Duodenal mucosa (tissue), 2 donors: ENCODE measurements at regions not wholly inside any gene's neighbourhood (a gene's known extent, or its start where the extent isn't known, plus 50 kb on each side); places are given as distances from the start of the nearest gene placed in this dataset.
"Not testable (repeated sequence)": the region's sequence is repeated elsewhere in the genome, so short reads cannot be mapped to it uniquely, and the experiment has no call there.

Experiments
- H3K27ac ChIP-seq: one replicate; pipeline ENCODE4 v1.7.0; 2013; ENCODE audit warnings: low read depth, low read length
- H3K27me3 ChIP-seq, 2 donors: one replicate each; pipeline ENCODE4 v1.7.0; 2013; ENCODE audit warnings: low read length in 2 of 2, control low read depth in 1 of 2; ENCODE audit not compliant: insufficient read depth in 2 of 2, control insufficient read depth in 1 of 2
- H3K36me3 ChIP-seq, 2 donors: one replicate each; pipeline ENCODE4 v1.7.0; 2013; ENCODE audit warnings: low read length in 2 of 2, control low read depth in 1 of 2; ENCODE audit not compliant: insufficient read depth in 2 of 2, control insufficient read depth in 1 of 2
- H3K4me1 ChIP-seq, 2 donors: one replicate each; pipeline ENCODE4 v1.7.0; 2013; ENCODE audit warnings: low read length in 2 of 2, control low read depth in 1 of 2; ENCODE audit not compliant: insufficient read depth in 2 of 2, control insufficient read depth in 1 of 2
- H3K4me3 ChIP-seq, 2 donors: one replicate each; pipeline ENCODE4 v1.7.0; 2013; ENCODE audit warnings: low read length in 2 of 2, low read depth in 1 of 2
- H3K9ac ChIP-seq, 2 donors: one replicate each; pipeline ENCODE4 v1.7.0; 2013; ENCODE audit warnings: low read length in 2 of 2, low read depth in 1 of 2
- H3K9me3 ChIP-seq, 2 donors: one replicate each; pipeline ENCODE4 v1.7.0; 2013; ENCODE audit warnings: low read length in 2 of 2, control low read depth in 1 of 2; ENCODE audit not compliant: control insufficient read depth in 1 of 2

GRCh38 chr7:114139690-114140089 is 220.9 kb upstream of the PPP1R3A start:
- H3K4me1 ChIP-seq, H3K9me3 ChIP-seq, H3K4me3 ChIP-seq, H3K27ac ChIP-seq, H3K36me3 ChIP-seq, H3K9ac ChIP-seq, H3K27me3 ChIP-seq: not testable (repeated sequence)

GRCh38 chr7:114138587-114138986 is 219.8 kb upstream of the PPP1R3A start:
- no peaks in the 10 kb centered on the region for H3K36me3 ChIP-seq

GRCh38 chr7:114133717-114134116 is 214.9 kb upstream of the PPP1R3A start:
- no peaks in the 10 kb centered on the region for H3K36me3 ChIP-seq
- no peak overlapping the region for H3K9ac ChIP-seq
- no peaks in the 10 kb centered on the region for H3K27me3 ChIP-seq
- H3K9me3 ChIP-seq, result no peaks in the 10 kb centered on the region
- no peak overlapping the region for H3K27ac ChIP-seq
- no peaks in the 10 kb centered on the region for H3K4me1 ChIP-seq
- no peak overlapping the region for H3K4me3 ChIP-seq

More at GRCh38 chr7:114138587-114138986, 219.8 kb upstream of the PPP1R3A start:
- H3K9me3 ChIP-seq, result no peaks in the 10 kb centered on the region
- no peaks in the 10 kb centered on the region for H3K4me1 ChIP-seq
- H3K9ac ChIP-seq, result no peak overlapping the region
- no peak overlapping the region for H3K27ac ChIP-seq
- H3K4me3 ChIP-seq, result no peak overlapping the region
- no peaks in the 10 kb centered on the region for H3K27me3 ChIP-seq

GRCh38 chr7:114130866-114131265 is 212.1 kb upstream of the PPP1R3A start:
- H3K9ac ChIP-seq, result no peak overlapping the region
- no peaks in the 10 kb centered on the region for H3K27me3 ChIP-seq
- H3K9me3 ChIP-seq, result no peaks in the 10 kb centered on the region
- no peaks in the 10 kb centered on the region for H3K4me1 ChIP-seq
- no peaks in the 10 kb centered on the region for H3K36me3 ChIP-seq
- no peak overlapping the region for H3K4me3 ChIP-seq
- H3K27ac ChIP-seq, result no peak overlapping the region

GRCh38 chr7:114128880-114129279 is 210.1 kb upstream of the PPP1R3A start:
- Histone ChIP-seq H3K36me3 (no peaks in the 10 kb centered on the region), H3K9ac (no peak overlapping the region), H3K4me1 (no peaks in the 10 kb centered on the region), H3K27ac (no peak overlapping the region), H3K9me3 (no peaks in the 10 kb centered on the region), H3K4me3 (no peak overlapping the region), H3K27me3 (no peaks in the 10 kb centered on the region)

GRCh38 chr7:114126095-114126494 is 207.3 kb upstream of the PPP1R3A start:
- Histone ChIP-seq H3K36me3 (no peaks in the 10 kb centered on the region), H3K4me3 (no peak overlapping the region), H3K4me1 (no peaks in the 10 kb centered on the region), H3K27me3 (no peaks in the 10 kb centered on the region), H3K9ac (no peak overlapping the region), H3K9me3 (no peaks in the 10 kb centered on the region), H3K27ac (no peak overlapping the region)

- Histone ChIP-seq H3K9me3 (no peaks in the 10 kb centered on the region), H3K27me3 (no peaks in the 10 kb centered on the region), H3K4me3 (no peak overlapping the region), H3K27ac (no peak overlapping the region), H3K36me3 (no peaks in the 10 kb centered on the region), H3K4me1 (no peaks in the 10 kb centered on the region), H3K9ac (no peak overlapping the region)
These were observed 194.0 kb upstream of the PPP1R3A start for GRCh38 chr7:114112806-114113205.

GRCh38 chr7:114110666-114111065 is 191.9 kb upstream of the PPP1R3A start:
- Histone ChIP-seq H3K4me1 (no peaks in the 10 kb centered on the region), H3K36me3 (no peaks in the 10 kb centered on the region), H3K27ac (no peak overlapping the region), H3K9ac (no peak overlapping the region), H3K4me3 (no peak overlapping the region), H3K27me3 (no peaks in the 10 kb centered on the region), H3K9me3 (no peaks in the 10 kb centered on the region)

GRCh38 chr7:114109721-114110120 is 190.9 kb upstream of the PPP1R3A start:
- Histone ChIP-seq H3K9ac (no peak overlapping the region), H3K36me3 (no peaks in the 10 kb centered on the region), H3K4me3 (no peak overlapping the region), H3K4me1 (no peaks in the 10 kb centered on the region), H3K9me3 (no peaks in the 10 kb centered on the region), H3K27ac (no peak overlapping the region), H3K27me3 (no peaks in the 10 kb centered on the region)

GRCh38 chr7:114109304-114109703 is 190.5 kb upstream of the PPP1R3A start:
- Histone ChIP-seq H3K27me3 (no peaks in the 10 kb centered on the region), H3K9me3 (no peaks in the 10 kb centered on the region), H3K9ac (no peak overlapping the region), H3K4me3 (no peak overlapping the region), H3K36me3 (no peaks in the 10 kb centered on the region), H3K27ac (no peak overlapping the region), H3K4me1 (no peaks in the 10 kb centered on the region)

GRCh38 chr7:114108510-114108909 is 189.7 kb upstream of the PPP1R3A start:
- Histone ChIP-seq H3K27me3 (no peaks in the 10 kb centered on the region), H3K9ac (no peak overlapping the region), H3K27ac (no peak overlapping the region), H3K36me3 (no peaks in the 10 kb centered on the region), H3K4me3 (no peak overlapping the region), H3K4me1 (no peaks in the 10 kb centered on the region), H3K9me3 (no peaks in the 10 kb centered on the region)
